Activated CD4-positive, alpha-beta T cell treated with anti-CD3 and anti-CD28 coated beads, Interleukin-2, amount 10 ng/mL, durations not matched to agents 7 days and 5 days (primary cell): ENCODE measurements at regions not wholly inside any gene's neighbourhood (a gene's known extent, or its start where the extent isn't known, plus 50 kb on each side); places are given as distances from the start of the nearest gene placed in this dataset.

ENCODE experiments used
- CTCF ChIA-PET: fragments of 350-600 bp; sonication (Branson Sonifier 250); formaldehyde crosslinking; loops from one replicate; lab custom pipeline; 2021; ENCODE audit warnings: antibody characterized with exemption; lab: Charles Lee
- POLR2A ChIA-PET: fragments of 350-600 bp; sonication (Branson Sonifier 250); formaldehyde crosslinking; loops from one replicate; lab custom pipeline; 2021; ENCODE audit warnings: antibody characterized with exemption; lab: Charles Lee
- DNase-seq: peaks from one replicate; pipeline ENCODE4 v3.0.0-alpha.2; 2020
- H3K27ac Mint-ChIP-seq: one replicate; pipeline ENCODE4 v1.8.0; 2021; ENCODE audit warnings: mild to moderate bottlenecking, moderate library complexity, mixed read lengths
- H3K27me3 Mint-ChIP-seq: one replicate; pipeline ENCODE4 v1.8.0; 2021; ENCODE audit warnings: mixed read lengths
- H3K36me3 Mint-ChIP-seq: one replicate; pipeline ENCODE4 v1.8.0; 2021; ENCODE audit warnings: low read depth, mixed read lengths
- H3K4me1 Mint-ChIP-seq: one replicate; pipeline ENCODE4 v1.8.0; 2021; ENCODE audit warnings: mixed read lengths
- H3K4me3 Mint-ChIP-seq: one replicate; pipeline ENCODE4 v1.8.0; 2021; ENCODE audit warnings: mild to moderate bottlenecking, moderate library complexity, mixed read lengths
- H3K9me3 Mint-ChIP-seq: one replicate; pipeline ENCODE4 v1.8.0; 2021; ENCODE audit warnings: mixed read lengths

- ChIA-PET CTCF (no interaction called here), POLR2A (no interaction called here)
- no peaks in the 10 kb centered on the region for H3K9me3 Mint-ChIP-seq
These were observed 237.8 kb upstream of the TBX3 start for GRCh38 chr12:114921781-114922180.

GRCh38 chr12:114920771-114921554, 237.0 kb upstream of the TBX3 start:
- no peak for DNase-seq
- POLR2A ChIA-PET = no interaction called here
- no peak overlapping the region for H3K27ac Mint-ChIP-seq
- no peaks in the 10 kb centered on the region for H3K36me3 Mint-ChIP-seq
- no peaks in the 10 kb centered on the region for H3K9me3 Mint-ChIP-seq
- CTCF ChIA-PET = no interaction called here
- no peak overlapping the region for H3K4me3 Mint-ChIP-seq
- H3K4me1 Mint-ChIP-seq = no peaks in the 10 kb centered on the region
- no peaks in the 10 kb centered on the region for H3K27me3 Mint-ChIP-seq

More at GRCh38 chr12:114921781-114922180, 237.8 kb upstream of the TBX3 start:
- Mint-ChIP-seq H3K4me1 (no peaks in the 10 kb centered on the region), H3K36me3 (no peaks in the 10 kb centered on the region), H3K27ac (no peak overlapping the region), H3K4me3 (no peak overlapping the region), H3K27me3 (no peaks in the 10 kb centered on the region)
- no peak for DNase-seq

- Mint-ChIP-seq H3K4me3 (no peak overlapping the region), H3K9me3 (no peaks in the 10 kb centered on the region), H3K36me3 (no peaks in the 10 kb centered on the region), H3K27me3 (no peaks in the 10 kb centered on the region), H3K27ac (no peak overlapping the region), H3K4me1 (no peaks in the 10 kb centered on the region)
- POLR2A ChIA-PET = no interaction called here
- no peak for DNase-seq
- CTCF ChIA-PET = no interaction called here
These were observed 235.5 kb upstream of the TBX3 start for GRCh38 chr12:114919479-114919878.

- no peaks in the 10 kb centered on the region for H3K36me3 Mint-ChIP-seq
- no peaks in the 10 kb centered on the region for H3K9me3 Mint-ChIP-seq
- no peaks in the 10 kb centered on the region for H3K27me3 Mint-ChIP-seq
- H3K4me3 Mint-ChIP-seq = no peak overlapping the region
- no peaks in the 10 kb centered on the region for H3K4me1 Mint-ChIP-seq
- ChIA-PET CTCF (no interaction called here), POLR2A (no interaction called here)
- no peak overlapping the region for H3K27ac Mint-ChIP-seq
- DNase-seq = no peak
These were observed 234.7 kb upstream of the TBX3 start for GRCh38 chr12:114918535-114919233.

- H3K27ac Mint-ChIP-seq = no peak overlapping the region
- no peaks in the 10 kb centered on the region for H3K4me1 Mint-ChIP-seq
- CTCF ChIA-PET = no interaction called here
- H3K36me3 Mint-ChIP-seq = no peaks in the 10 kb centered on the region
- POLR2A ChIA-PET = no interaction called here
- no peak overlapping the region for H3K4me3 Mint-ChIP-seq
- H3K9me3 Mint-ChIP-seq = no peaks in the 10 kb centered on the region
- no peak for DNase-seq
- H3K27me3 Mint-ChIP-seq = no peaks in the 10 kb centered on the region
These were observed 234.0 kb upstream of the TBX3 start for GRCh38 chr12:114917953-114918352.

GRCh38 chr12:114917307-114917706, 233.3 kb upstream of the TBX3 start:
- no peak for DNase-seq
- Mint-ChIP-seq H3K4me1 (no peaks in the 10 kb centered on the region), H3K36me3 (no peaks in the 10 kb centered on the region), H3K4me3 (no peak overlapping the region), H3K27ac (no peak overlapping the region), H3K9me3 (no peaks in the 10 kb centered on the region), H3K27me3 (no peaks in the 10 kb centered on the region)
- POLR2A ChIA-PET = no interaction called here
- CTCF ChIA-PET = no interaction called here

- ChIA-PET CTCF (no interaction called here), POLR2A (no interaction called here)
- H3K27me3 Mint-ChIP-seq = no peaks in the 10 kb centered on the region
- H3K9me3 Mint-ChIP-seq = no peaks in the 10 kb centered on the region
- H3K27ac Mint-ChIP-seq = no peak overlapping the region
- no peaks in the 10 kb centered on the region for H3K4me1 Mint-ChIP-seq
- DNase-seq = no peak
- no peak overlapping the region for H3K4me3 Mint-ChIP-seq
- no peaks in the 10 kb centered on the region for H3K36me3 Mint-ChIP-seq
These were observed 232.6 kb upstream of the TBX3 start for GRCh38 chr12:114916541-114916940.

GRCh38 chr12:114916124-114916523, 232.1 kb upstream of the TBX3 start:
- ChIA-PET CTCF (no interaction called here), POLR2A (no interaction called here)
- Mint-ChIP-seq H3K4me1 (no peaks in the 10 kb centered on the region), H3K36me3 (no peaks in the 10 kb centered on the region), H3K27me3 (no peaks in the 10 kb centered on the region), H3K4me3 (no peak overlapping the region), H3K9me3 (no peaks in the 10 kb centered on the region), H3K27ac (no peak overlapping the region)
- no peak for DNase-seq

- no peaks in the 10 kb centered on the region for H3K4me1 Mint-ChIP-seq
- peaks cover 2% of the 10 kb centered on the region for H3K9me3 Mint-ChIP-seq
- ChIA-PET CTCF (no interaction called here), POLR2A (no interaction called here)
- H3K36me3 Mint-ChIP-seq = no peaks in the 10 kb centered on the region
- no peak overlapping the region for H3K4me3 Mint-ChIP-seq
- no peaks in the 10 kb centered on the region for H3K27me3 Mint-ChIP-seq
- H3K27ac Mint-ChIP-seq = no peak overlapping the region
- no peak for DNase-seq
These were observed 230.2 kb upstream of the TBX3 start for GRCh38 chr12:114913871-114914801.

GRCh38 chr12:114912811-114913210, 228.8 kb upstream of the TBX3 start:
- Mint-ChIP-seq H3K36me3 (no peaks in the 10 kb centered on the region), H3K27me3 (no peaks in the 10 kb centered on the region), H3K9me3 (peaks cover 2% of the 10 kb centered on the region), H3K27ac (no peak overlapping the region), H3K4me3 (no peak overlapping the region), H3K4me1 (no peaks in the 10 kb centered on the region)
- CTCF ChIA-PET = no interaction called here
- POLR2A ChIA-PET = no interaction called here
- DNase-seq = no peak

GRCh38 chr12:114911196-114911595, 227.2 kb upstream of the TBX3 start:
- Mint-ChIP-seq H3K4me1 (no peaks in the 10 kb centered on the region), H3K9me3 (peaks cover 5% of the 10 kb centered on the region), H3K27ac (no peak overlapping the region), H3K27me3 (no peaks in the 10 kb centered on the region), H3K4me3 (no peak overlapping the region), H3K36me3 (no peaks in the 10 kb centered on the region)
- CTCF ChIA-PET = no interaction called here
- no peak for DNase-seq
- POLR2A ChIA-PET = no interaction called here

- no peak for DNase-seq
- no peaks in the 10 kb centered on the region for H3K27me3 Mint-ChIP-seq
- ChIA-PET CTCF (no interaction called here), POLR2A (no interaction called here)
- H3K4me1 Mint-ChIP-seq = no peaks in the 10 kb centered on the region
- no peaks in the 10 kb centered on the region for H3K36me3 Mint-ChIP-seq
- H3K4me3 Mint-ChIP-seq = no peak overlapping the region
- peaks cover 9% of the 10 kb centered on the region for H3K9me3 Mint-ChIP-seq
- H3K27ac Mint-ChIP-seq = no peak overlapping the region
These were observed 220.5 kb upstream of the TBX3 start for GRCh38 chr12:114904254-114905003.
